NCI-H2227 treated with DMSO at 0.1 percent for 48 hours (cell line): ENCODE measurements at regions not wholly inside any gene's neighbourhood (a gene's known extent, or its start where the extent isn't known, plus 50 kb on each side); places are given as distances from the start of the nearest gene placed in this dataset.
A peak's percentile ranks its signal among the peaks of the same experiment; 100 is the strongest.

ENCODE experiments used
- DNase-seq: peaks from one replicate; lab custom pipeline; 2025; lab: John Stamatoyannopoulos, UW

GRCh38 chr15:45743426-45744235, 108.8 kb downstream of the SQOR start:
- DNase-seq: no peak

GRCh38 chr15:45744236-45744589, 109.4 kb downstream of the SQOR start:
- no peak for DNase-seq

GRCh38 chr15:45747426-45747825, 112.6 kb downstream of the SQOR start:
- DNase-seq: no peak

- no peak for DNase-seq
These were observed 116.8 kb downstream of the SQOR start for GRCh38 chr15:45751629-45752028.

GRCh38 chr15:45759936-45760335, 125.1 kb downstream of the SQOR start:
- peak; percentile 6 for DNase-seq

GRCh38 chr15:45762726-45763125, 127.9 kb downstream of the SQOR start:
- no peak for DNase-seq

GRCh38 chr15:45763170-45763869, 128.5 kb downstream of the SQOR start:
- DNase-seq: no peak

GRCh38 chr15:45773149-45773548, 138.3 kb downstream of the SQOR start:
- no peak for DNase-seq

- DNase-seq: no peak
These were observed 141.9 kb downstream of the SQOR start for GRCh38 chr15:45776772-45777171.

- DNase-seq: no peak
These were observed 143.0 kb downstream of the SQOR start for GRCh38 chr15:45777781-45778180.

- DNase-seq: no peak
These were observed 145.5 kb downstream of the SQOR start for GRCh38 chr15:45780352-45780751.

GRCh38 chr15:45784656-45785055, 149.8 kb downstream of the SQOR start:
- no peak for DNase-seq

GRCh38 chr15:45785897-45786296, 151.1 kb downstream of the SQOR start:
- DNase-seq: no peak

- peak; percentile 2 for DNase-seq
These were observed 155.6 kb downstream of the SQOR start for GRCh38 chr15:45790325-45790943.

GRCh38 chr15:45794304-45794703, 159.5 kb downstream of the SQOR start:
- no peak for DNase-seq

- no peak for DNase-seq
These were observed 160.0 kb downstream of the SQOR start for GRCh38 chr15:45794712-45795439.

- DNase-seq: peak; percentile 4
These were observed 160.7 kb downstream of the SQOR start for GRCh38 chr15:45795440-45796069.

- DNase-seq: no peak
These were observed 161.6 kb downstream of the SQOR start for GRCh38 chr15:45796433-45796832.

GRCh38 chr15:45799508-45799907, 164.7 kb downstream of the SQOR start:
- DNase-seq: no peak

- no peak for DNase-seq
These were observed 166.7 kb downstream of the SQOR start for GRCh38 chr15:45801543-45801942.

- DNase-seq: peak; percentile 78
These were observed 167.3 kb downstream of the SQOR start for GRCh38 chr15:45802140-45802539.

GRCh38 chr15:45804028-45804427, 169.2 kb downstream of the SQOR start:
- DNase-seq: no peak
